ENCODE measurements at regions not wholly inside any gene's neighbourhood (a gene's known extent, or its start where the extent isn't known, plus 50 kb on each side); places are given as distances from the start of the nearest gene placed in this dataset.

DNA sequence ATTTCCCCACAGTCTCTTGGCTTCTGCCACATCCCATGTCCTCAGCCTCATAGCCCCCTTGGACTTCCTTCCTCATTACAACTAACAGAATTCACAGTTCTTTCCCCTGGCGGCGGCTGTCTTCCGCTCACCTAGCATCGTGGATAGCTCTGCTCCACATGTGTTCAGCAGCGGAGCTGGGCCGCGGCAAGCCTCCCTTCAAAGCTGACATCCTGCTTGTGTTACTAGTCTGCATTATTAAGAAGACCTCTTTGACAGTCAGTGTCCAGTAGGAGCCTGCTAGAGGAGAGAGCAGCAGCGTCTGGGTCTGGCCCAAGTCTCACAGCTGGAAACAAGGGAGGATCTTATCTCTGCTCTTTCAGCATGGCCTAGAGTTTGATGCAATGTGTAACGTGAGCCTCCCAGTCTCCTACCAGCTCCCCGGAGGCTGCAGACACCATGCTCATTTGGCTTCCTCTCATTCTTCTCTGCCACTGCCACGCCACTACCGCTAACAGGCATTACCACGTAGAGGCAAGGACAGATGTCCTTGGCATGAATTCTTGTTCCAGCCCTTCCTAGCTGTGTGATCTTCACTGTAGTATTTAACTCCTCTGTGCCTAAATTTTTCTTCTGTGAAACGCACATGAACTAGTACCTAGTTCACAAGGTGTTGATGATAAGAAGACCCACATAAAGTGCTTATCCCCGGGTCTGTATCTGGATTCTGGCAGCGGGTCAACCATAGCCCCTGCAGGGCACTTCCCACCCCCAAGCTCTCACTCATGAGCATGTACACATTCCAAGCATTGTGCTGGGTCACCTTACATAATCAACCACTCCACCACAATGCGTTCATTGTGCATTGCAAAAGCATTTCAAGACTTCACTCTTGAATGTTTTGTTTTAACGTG lies 107.1 kb upstream of the BACH2 start:
- DNase-seq: no peak

DNA sequence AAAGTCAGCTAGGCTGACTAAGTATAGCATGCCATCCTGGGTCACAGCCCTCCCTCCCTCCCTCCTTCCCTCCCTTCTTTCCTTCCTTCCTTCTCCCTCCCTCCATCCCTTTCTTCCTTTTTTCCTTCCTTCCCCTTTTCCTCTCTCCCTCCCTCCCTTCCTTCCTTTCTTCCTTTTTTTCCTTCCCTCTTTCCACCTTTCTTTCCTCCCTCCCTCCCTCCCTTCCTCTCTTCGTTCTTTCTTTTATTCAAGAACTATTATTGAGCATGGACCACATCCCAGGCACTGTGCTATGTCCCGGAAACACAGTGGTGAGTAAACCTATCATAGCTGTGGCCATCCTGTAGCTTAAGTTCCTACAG lies 106.2 kb upstream of the BACH2 start:
- DNase-seq: no peak

DNA sequence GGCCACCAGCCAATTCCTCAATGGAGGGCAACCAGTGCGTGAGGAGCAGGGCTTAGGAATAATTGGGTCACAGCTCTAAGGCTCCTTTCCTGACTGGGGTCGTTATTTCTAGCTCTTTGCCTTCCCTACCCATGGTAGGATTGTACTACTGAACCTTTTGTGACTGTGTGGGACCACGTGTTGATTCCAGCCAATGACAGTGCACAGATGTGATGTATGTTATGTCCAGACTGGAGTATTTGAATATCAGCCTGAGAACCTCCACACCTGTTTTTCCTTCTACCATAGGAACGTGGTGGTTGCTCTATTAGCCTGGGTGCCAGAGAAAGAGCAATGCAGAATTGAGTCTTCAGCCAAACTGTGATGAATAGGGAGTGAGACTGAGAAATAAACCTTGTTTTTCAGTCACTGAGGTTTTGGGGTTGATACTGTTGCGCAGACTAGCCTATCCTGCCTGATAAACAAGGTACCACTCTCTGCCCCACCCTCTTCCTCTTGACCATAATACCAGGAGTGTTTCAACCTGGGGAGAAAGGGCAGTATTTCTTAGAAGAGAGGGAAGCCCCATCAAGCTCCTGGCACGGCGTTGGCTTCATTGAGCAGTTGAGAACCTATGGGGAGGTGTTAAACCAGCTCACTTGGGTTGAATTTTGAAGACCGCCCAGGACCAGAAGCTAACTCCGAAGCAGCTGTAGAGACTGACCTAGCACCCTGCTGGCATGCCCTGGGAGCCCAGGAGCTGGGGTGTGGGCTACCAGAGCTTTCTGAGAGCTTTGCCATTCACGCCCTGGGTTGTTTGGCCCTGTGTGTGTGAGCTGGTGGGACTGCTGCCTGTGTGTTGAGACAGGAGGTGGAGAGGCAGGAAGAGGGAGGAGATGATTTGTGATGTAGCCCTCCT lies 105.5 kb upstream of the BACH2 start:
- DNase-seq: peak; percentile 26

DNA sequence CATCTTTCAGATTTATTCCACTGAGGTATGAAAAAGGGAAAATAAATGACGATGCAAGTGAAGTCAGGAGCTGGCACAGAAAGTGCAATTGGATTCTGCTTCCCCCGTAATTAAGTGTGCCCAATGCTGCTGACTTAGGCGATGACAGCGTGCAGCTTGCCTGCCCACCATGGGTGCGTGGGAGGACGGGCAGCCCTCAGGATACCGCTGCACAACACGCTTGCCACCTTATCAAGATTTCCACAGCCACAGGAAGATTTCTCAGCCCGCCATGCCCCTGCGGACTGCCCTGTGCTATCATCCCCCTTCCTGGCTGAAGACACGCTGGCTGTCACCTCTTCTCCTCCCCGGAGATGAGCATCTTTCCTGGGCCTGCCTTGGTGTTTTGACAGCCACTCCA lies 103.3 kb upstream of the BACH2 start:
- DNase-seq: no peak

DNA sequence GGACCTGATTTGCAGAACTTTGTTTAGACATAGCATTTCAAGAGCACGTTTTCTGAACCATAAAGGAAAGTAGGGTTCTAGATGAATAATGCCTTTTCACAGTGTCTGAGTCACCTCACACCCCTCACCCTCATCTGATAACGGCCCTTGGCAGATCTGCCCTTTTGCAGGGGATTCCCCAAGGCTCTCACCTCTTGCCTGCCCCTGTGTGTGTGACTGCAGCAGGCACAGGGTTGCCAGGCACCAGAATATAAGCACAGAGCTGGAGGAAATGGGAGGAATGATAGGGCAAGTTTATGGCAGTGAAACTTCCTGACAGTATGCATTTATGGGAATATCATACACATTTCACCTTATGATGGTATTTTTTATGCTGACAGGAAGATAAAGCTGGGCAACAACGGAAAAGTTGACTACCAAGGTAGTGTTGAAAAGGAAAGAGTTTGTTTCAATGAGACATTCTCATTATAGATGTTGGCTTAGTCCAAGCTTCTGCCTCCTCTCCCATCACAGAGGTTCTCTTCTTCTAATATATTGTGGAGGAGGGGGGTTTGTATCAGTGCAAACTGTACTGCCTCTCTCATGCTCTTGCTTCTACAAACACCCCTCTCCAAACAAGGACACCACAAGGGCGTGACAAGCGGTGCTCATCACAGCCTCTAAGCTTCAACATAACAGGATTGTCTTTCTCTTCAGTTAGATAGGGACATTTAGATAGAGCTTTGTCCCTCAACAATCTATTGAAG lies 101.5 kb upstream of the BACH2 start:
- DNase-seq: peak; percentile 77

DNA sequence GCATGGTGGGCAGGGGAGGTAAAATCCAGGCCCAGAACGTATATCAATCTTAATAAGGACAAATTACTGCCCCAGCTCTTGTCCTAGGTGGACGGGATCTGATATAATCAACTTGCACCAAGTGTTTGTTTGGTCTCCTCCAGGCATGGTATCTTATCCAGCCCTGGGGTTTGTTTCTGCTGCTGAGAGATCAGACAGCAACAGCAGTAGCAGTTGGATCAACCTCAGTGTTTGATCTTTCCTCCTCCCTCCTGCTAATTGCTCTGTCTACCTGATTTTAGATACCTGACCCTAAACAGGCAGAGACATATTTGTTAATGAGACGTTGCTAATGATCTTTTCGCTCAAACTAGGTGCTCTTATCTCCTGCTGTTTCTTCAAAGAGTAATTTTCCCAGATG lies 100.4 kb upstream of the BACH2 start:
- DNase-seq: no peak

DNA sequence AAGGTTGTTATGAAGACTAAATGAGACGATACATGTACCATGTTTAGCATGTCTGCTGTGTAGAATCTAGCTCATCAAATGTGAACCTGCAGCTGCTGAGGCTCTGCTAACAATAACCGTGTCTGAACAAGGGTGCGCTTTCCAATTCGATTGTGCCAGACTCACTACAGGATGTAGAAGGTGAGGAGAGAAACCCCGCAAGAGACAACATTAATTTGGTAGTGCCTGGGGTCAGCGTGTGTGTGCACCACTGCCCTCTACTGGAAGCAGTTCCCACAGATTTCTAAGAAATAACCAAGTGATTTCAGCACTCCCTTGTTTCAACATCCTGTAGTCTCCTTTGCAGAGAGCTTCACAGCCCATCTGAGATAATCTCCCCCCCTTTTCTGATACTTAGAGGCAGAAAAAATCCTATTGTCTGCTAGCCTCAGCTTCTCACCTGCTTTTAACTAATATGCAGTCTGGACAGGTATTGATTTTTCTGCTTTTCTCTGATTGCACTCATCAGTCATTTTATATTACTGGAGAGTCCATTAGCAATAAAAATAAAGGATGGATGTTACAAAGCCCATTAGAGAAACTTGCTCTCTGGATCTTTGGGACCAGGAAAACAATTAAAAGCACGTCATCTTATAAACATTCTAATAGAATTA lies 96.7 kb upstream of the BACH2 start:
- DNase-seq: peak; percentile 68

DNA sequence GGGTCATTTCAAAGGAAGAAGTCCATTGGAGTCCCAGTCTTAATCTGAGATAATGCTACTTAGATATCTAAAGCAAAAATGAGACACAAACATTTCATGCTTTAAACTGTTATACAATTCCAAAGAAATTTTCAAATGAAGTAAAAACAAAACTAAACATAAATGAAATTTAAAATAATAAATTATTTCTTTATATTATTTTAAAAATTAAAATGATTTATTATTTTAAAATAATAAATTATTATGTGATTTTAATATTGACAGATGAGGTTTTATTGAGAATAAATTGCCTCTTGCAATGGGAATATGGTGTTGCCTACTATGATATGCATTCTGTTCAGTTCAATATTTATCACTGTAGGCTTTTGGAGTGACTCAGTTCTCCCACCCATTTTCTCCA lies 93.7 kb upstream of the BACH2 start:
- DNase-seq: no peak

DNA sequence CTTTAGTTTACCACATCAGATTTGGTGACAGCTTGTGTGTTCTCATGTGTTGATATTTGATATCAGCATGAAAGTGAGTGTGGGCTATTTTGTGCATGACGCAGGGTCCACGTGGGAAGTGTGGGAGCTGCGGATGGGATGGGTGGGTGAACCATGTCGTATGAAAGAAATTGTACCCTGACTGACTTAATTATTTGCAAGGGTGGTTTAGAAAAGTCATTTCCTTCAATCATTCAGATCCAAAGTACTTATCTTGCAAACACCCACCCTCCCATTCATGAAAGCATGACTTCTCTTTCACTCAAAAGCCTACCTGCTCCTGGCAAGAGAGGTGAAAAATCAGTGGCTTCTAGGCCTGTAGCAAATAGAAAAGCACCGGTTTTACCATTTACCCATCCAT lies 91.8 kb upstream of the BACH2 start:
- DNase-seq: no peak

DNA sequence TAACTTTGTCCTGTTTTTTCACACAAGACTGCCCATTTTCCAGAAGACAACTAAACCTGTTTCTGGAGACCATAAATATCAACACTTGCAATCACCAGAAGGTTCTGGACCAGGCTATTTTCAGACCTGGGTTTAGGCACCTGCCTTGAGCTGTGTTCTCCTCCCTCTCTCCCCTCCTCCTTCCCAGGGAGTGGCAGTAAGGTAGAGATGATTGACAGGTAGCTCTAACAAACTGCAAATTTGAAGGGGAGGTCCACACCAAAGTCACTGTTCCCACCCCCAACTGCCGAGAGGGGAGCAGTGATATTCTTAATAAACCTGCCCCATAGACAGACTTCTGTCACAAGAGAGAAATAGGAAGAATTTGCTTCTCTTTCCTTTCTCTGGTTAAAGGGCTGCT lies 91.2 kb upstream of the BACH2 start:
- DNase-seq: no peak

DNA sequence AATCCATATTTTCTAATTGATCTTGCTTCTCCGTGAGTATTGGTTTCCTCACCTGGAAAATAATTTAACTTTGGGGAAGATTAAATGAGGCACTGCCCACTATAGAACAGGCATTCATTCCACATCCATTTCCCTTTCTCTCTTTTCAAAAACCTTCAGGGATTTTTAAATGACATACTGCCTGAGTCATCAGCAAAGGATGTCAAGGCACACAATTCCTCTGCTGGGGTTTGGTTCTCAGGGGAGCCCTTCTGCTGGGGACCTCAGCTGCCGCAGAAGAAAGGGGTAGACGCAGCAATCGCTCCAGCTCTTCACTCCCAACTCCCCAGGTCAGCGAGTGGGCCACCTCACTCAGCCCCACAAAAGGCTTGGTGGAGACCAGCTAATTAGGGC lies 90.7 kb upstream of the BACH2 start:
- no peak for DNase-seq

DNA sequence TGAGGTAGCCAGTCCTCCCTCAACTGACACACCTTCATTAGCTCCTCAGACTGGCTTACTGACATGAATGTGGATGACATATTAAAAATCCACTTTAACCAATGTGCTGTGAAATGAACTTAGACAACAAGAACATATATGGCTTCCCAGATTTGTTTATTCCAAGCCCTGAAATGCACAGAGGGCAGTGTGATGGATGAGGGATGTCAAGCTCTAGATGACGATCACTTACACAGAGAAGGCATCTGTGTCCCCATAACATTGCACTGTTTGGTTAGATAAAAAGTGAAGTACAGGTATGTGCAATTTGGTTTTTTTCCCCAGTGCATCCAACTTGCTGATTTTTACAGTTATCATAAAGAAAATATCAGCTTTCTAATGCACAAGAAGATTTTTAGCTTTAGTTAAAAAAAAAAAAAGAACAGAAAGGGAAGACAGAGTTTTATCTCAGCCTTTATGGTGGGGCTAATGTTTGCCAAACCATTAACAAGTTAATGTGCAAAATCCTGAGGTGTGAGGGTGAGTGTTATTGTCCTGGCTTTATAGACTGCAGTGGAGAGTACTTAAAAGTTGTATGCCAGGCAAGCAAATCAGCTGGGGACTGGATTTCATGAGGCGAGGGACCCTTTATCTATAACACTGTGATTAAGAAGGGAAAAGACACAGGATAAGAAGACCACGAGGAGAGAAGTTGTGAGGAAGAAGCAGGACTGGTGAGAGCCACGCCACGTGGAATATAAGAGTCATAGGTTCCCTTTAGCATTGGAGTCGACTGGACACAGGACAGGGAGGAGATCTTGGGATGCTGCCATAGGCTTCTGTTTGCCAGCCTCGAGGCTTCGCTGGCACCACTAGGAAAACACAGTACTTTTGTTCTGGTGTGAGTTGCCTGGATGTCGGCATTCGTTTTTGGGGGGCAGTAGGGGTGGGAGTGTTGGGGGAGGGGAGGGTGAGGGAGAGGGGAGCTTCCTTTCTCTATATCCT lies 90.0 kb upstream of the BACH2 start:
- DNase-seq: no peak

DNA sequence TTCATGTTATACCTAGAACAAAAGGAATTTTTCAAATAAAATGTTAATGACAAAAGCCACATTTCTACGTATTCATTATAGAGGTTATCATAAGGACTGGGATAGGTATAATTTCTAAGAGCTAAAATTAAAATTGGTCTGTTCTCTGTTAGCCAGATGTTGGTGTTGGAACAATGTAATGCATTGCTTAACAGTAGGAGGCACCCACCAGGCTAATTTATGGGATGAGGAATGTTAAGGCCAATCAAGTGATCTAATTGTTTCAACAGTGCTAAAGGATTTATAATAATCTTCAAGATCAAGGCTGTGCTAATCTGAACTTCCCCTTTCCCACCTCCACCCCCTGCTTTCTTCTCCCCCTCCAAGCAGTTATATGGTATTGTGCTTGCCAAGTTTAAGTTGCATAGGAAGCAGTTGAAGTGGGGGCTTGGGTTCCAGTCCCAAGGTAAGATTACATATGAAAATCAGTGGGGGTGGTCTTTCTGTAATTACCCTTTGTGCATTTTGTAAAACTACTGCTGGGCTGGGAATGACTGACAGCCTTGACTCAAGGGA lies 89.2 kb upstream of the BACH2 start:
- DNase-seq: no peak

DNA sequence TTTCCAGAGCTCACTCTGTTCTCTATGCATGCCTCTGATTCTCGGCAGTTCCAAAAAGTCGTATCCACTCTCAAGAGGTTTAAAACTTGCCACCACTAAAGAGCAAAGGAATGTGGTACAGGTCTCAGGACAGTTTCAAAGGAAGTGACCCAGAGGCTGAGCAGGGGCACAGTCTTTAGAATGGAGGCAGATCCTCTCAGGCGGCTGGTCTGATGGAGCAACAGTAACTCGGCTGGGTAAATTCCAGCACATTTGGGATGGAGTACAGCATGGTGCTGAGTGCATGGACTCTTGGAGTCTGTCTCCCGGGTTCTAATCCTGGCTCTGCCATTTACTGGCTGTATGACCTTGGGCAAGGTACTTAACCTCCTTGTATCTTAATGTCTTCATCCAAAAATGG lies 88.1 kb upstream of the BACH2 start:
- DNase-seq: no peak

DNA sequence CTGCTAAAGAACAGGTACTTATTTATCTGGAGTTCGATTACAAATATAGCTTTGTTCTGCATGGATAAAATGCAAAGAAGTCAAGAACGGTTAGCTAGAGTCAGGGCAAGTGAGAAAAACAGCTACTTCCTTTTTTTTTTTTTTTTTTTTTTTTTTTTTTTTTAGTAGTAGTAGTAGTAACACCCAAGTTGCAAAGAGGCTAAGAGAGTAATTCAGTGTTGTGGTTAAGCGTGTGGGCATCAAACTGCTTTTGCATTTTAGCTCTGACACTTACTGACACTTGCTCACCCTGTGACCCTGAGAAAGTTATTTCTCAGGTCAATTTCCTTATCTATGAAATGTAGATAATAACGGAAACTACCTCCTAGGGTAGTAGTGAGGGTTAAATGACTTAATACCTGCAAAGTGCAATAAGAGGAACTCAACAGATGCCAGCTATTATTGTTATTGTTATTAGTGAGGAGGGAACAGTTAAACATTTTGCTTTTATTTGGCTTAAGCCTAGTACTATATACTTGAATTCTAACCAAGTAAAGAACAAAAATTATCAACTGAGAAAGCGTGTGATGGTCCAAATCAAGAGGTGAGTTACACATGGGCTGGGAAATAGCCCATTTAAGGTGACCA lies 86.7 kb upstream of the BACH2 start:
- peak; percentile 12 for DNase-seq

DNA sequence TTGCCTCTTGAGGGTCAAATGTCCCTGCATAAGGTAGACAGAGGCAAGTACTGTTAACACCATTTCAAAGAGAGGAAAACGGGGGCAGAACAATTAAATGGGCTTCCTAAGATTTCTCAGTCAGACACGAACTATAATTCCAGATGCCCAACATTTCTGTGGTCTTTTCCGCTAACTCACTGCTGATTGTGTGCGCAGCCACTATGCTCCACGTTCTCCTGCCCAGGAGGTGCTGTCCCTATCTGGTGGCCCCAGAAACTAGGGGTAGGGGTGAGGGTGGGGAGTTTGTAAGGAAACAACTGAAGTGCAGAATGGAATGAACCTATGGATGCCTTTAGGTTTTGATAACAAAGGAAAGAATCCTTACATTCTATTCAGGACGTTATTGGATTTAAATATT lies 86.1 kb upstream of the BACH2 start:
- no peak for DNase-seq

DNA sequence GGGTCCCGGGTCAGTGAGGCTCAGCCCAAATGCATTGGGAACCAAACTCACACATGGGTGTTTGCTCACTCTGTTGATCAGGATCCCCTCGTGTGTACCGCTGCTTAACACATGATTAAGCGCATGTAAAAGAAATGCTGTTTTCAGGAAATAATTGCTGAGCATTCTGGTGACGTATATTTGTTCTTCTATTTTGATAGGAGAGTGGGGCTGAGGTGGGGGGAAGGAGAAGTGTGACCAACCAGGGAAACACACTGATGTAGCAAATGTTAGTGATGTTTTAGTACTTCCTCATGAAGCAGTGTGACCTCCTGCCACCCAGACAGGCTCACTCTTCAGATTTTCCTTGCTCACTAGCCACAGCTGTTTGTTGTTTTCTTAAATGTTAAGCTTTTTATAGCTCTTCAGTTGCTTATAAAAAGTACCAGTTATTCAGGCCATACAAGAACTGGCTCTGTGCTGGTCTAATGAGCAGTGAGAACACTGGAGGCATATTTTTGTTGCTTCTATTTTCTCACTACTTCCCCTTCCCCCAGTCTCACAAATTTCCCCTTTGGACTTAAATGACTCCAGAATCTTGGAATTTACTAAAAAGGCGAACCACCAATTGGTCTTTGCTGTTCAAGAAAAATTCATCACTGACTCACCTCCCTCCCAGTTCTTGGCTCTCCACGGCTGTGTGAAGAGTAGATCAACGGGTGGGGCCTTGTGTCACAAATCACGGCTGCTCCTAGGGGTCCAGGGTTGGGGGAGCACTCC lies 79.2 kb upstream of the BACH2 start:
- no peak for DNase-seq

DNA sequence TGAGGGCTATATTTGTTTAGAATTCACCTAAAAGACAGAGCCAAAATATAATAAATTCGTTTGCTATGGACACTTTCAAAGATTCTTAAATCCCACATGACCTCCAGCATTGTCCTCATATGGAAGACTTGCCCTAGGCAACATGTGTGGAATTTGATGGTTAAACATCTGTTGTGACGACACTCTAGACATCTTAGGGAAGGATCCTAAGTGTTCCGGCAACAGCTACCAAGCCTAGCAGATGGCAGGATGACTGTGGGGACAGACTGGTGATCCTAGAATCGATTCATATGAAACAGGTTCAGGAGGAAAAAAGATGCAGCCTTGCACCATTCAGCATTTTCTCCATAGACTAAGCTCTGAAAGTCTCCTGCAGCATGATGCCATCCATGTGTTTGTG lies 77.6 kb upstream of the BACH2 start:
- no peak for DNase-seq

DNA sequence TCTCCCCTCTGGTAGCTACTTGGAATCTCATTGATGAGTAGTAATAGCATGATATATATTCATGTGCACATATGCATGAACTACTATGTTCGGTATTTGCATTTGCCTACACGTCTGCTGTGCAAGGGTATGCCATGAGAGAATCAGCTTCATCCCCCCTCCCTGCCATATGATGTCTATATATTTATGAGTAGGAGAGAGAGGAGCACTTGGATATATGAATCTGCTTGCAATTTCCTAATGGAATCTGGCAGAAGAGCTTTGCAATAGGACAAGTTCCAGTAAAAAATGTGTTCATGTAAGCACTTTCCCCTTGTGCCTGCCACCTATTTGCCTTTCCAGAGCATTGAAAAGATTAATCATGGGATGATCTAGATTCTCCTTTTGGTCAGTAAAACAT lies 76.2 kb upstream of the BACH2 start:
- no peak for DNase-seq

DNA sequence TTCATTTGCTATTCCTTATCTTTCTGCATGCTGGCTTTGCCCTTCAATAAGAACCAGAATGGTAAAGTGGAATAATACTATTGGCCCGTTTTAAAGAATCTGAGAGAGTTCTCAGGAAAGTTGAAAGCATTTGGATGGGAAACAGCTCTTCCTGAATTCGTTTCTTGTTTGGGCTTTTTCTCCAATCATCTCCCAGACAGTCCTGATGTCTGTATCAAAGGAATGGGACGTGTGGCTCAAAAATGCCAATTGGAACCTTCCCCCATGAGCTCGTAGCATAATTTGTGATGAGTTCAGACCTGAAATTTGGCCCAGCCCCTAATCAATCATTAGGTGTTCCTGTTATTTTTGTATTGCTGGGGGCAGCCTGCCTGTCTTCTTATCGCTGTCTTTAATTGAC lies 75.8 kb upstream of the BACH2 start:
- no peak for DNase-seq

Data from central memory CD4-positive, alpha-beta T cell (primary cell).